ENCODE measurements at regions not wholly inside any gene's neighbourhood (a gene's known extent, or its start where the extent isn't known, plus 50 kb on each side); places are given as distances from the start of the nearest gene placed in this dataset.

DNA sequence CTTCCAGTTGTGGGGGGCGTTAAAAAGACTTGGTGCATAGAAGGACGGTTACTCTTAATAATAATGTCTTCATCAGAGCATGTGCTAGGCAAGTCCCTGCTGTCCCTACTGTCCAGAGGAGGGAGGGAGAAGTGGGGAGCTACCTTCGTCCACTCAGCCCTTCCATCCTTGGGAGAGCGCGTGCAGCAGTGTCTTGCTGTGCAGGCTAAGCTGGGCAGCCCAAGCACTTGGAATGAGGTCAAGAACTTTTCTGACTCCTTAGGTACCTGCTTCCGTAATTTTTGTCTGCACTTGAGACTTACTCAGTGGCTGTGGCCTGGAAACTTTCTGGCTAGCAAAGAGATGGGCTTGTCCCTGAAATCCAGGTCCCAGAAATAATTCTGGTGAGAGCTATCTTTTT, 265.9 kb upstream of the SORCS1 start:
- TF ChIP-seq CTCF (IDR thresholded peaks at IDR 0.05; ENCODE audit: poor library complexity) (no peak), EZH2phosphoT487 (IDR thresholded peaks at IDR 0.05; ENCODE audit: low read depth, severe bottlenecking, unreplicated experiment) (no peak), EZH2 (IDR thresholded peaks at IDR 0.05; ENCODE audit: borderline replicate concordance) (no peak)
